Raji (cell line): ENCODE measurements at regions not wholly inside any gene's neighbourhood (a gene's known extent, or its start where the extent isn't known, plus 50 kb on each side); places are given as distances from the start of the nearest gene placed in this dataset.

Experiments
- POLR2A ChIP-seq: IDR thresholded peaks from 2 replicates; pipeline ENCODE4 v1.6.1; 2011; ENCODE audit warnings: low read depth, low read length, control low read depth; ENCODE audit not compliant: insufficient read depth

GRCh38 chr16:26447570-26447969 is 619.2 kb upstream of the C16orf82 start:
- no peak for TF ChIP-seq POLR2A

GRCh38 chr16:26453215-26453614 is 613.5 kb upstream of the C16orf82 start:
- no peak for TF ChIP-seq POLR2A

DNA sequence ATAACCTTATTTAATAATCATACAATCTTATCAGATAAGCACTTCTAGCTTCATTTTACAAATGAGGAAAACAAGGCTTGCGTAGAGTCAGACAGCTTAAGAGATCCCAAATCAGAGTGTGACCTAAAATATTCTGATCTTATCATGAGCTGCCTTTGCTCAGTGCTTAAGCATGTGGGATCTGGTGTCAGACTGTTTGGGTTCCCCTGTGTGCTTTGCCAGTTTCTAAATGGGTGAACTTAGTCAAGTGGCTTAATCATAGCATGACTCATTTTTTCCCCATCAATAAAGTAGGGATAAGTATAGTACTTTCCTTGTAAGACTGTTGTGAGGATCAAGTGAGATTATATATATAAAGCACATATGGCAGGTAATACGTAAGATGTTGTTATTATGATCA is 612.6 kb upstream of the C16orf82 start:
- no peak for TF ChIP-seq POLR2A

DNA sequence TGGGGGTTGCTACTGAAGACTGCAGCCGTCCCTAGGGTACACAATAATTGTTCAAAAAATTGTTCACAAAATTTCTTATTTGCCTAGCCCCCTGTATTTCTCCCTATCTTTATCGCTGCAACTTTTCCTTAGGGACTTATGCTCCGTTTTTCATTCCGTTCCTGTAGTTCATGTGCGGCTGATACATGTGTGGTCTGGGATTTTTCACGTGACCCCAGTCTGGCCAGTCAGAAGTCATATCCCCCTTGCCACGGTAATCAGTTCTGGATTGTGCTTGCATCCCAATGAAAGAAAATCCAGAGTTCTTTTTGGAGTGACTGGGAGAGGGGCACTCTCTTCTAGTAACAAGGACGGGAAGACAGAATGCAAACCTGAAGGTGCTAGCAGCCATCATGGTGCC is 610.7 kb upstream of the C16orf82 start:
- no peak for TF ChIP-seq POLR2A

- no peak for TF ChIP-seq POLR2A
These were observed 609.6 kb upstream of the C16orf82 start for GRCh38 chr16:26457095-26457494.

DNA sequence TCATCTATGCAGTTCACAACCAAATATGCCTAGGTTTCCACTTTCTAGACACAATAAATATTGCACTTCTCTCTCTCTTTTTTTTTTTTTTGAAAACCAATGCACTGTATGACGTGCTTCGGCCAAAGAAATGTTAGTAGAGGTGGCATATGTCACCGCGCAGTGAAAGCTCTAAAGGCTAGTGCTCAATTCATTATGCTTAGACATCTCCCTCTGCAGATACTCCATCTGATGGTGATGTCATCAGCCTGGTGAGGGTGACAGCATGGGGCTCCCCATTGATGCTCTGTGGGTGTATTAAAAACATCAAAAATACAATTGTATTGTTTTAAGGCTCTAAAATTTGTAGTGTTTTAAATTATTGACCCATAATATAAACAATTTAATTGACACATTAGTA is 608.8 kb upstream of the C16orf82 start:
- TF ChIP-seq POLR2A: no peak

GRCh38 chr16:26464576-26465266 is 602.0 kb upstream of the C16orf82 start:
- TF ChIP-seq POLR2A: no peak

- no peak for TF ChIP-seq POLR2A
These were observed 591.1 kb upstream of the C16orf82 start for GRCh38 chr16:26475596-26475995.

DNA sequence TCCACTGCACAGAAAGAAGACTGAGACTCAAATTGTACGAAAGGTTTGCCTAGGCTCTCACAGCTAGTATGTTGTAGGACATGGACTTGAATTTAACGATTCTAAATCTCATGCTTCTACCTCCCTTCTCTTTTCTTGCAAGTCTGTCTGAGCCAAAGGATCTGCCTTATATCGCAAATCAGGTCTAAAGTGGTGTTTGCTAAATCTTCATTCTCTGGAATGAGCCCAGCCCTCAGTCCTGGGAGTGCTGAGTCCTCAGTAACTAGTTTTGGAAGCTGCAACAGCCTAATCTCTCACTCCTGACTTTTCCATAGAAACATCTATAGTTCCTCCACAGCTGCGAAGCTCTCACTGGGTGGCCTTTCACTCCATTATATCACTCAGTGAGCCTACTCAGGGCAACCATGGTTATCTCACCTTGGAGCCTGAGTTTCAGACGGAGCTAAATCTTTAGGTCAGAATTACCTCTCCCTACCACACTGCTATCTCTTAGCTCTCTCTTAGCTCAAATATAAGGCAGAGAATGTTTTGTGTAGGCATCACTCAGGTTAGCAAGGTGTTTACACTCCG is 575.5 kb upstream of the C16orf82 start:
- TF ChIP-seq POLR2A: no peak

DNA sequence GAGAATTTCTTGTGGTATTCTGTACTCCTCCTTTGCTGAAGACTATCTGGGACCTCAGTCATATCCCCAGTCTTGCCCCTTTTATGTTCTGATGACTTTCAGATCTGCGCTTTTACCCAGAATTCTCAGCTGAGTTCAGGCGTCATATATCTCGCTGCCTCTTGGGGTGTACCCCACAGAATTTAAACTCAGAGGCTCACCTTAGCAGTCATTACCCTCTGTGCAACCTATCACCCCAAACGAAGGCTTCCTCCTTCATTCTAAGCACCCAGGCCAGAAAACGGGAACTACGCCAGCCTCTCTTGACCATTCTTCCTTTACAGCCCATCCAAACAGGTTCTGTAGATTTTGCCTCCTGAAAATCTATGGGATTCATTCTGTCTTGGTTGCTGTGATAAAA is 574.8 kb upstream of the C16orf82 start:
- TF ChIP-seq POLR2A: no peak

GRCh38 chr16:26493751-26494150 is 573.0 kb upstream of the C16orf82 start:
- no peak for TF ChIP-seq POLR2A

DNA sequence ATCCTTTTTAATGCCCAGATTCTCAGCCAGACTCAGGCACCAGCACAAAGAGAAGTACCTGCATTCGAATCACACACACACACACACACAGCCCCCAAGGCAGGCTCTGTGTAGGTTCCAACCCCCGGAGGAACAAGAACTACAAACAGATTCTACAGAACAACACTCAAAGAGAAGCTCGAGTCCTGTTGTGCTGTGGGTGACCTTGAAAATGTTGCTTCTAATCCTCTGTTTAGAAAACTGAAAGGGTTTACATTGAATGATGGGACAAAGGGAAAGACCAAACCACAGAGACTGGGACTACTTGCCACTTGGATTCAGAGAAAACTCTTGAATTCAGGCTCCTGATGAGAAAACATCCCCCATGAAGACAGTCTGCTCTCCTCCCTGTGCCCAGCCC is 568.8 kb upstream of the C16orf82 start:
- no peak for TF ChIP-seq POLR2A

GRCh38 chr16:26500326-26500725 is 566.4 kb upstream of the C16orf82 start:
- TF ChIP-seq POLR2A: no peak

- TF ChIP-seq POLR2A: no peak
These were observed 561.2 kb upstream of the C16orf82 start for GRCh38 chr16:26505496-26505895.

GRCh38 chr16:26510924-26511323 is 555.8 kb upstream of the C16orf82 start:
- TF ChIP-seq POLR2A: no peak

GRCh38 chr16:26511463-26511862 is 555.3 kb upstream of the C16orf82 start:
- no peak for TF ChIP-seq POLR2A

GRCh38 chr16:26521626-26522025 is 545.1 kb upstream of the C16orf82 start:
- TF ChIP-seq POLR2A: no peak
